Loucy (cell line): ENCODE measurements at regions not wholly inside any gene's neighbourhood (a gene's known extent, or its start where the extent isn't known, plus 50 kb on each side); places are given as distances from the start of the nearest gene placed in this dataset.

Experiments
- EZH2phosphoT487 ChIP-seq: fragments of 200-600 bp; IDR thresholded peaks from 2 replicates; pipeline ENCODE4 v1.6.1; 2018; ENCODE audit warnings: antibody characterized with exemption, mild to moderate bottlenecking, moderate library complexity, borderline replicate concordance
- TF ChIP-seq, protein P1 (sequence below): fragments of 200-600 bp; sonication (generic); conservative IDR thresholded peaks from 2 replicates; pipeline ENCODE4 v1.5.1; 2014; ENCODE audit warnings: mild to moderate bottlenecking, antibody characterized with exemption, low read length

DNA sequence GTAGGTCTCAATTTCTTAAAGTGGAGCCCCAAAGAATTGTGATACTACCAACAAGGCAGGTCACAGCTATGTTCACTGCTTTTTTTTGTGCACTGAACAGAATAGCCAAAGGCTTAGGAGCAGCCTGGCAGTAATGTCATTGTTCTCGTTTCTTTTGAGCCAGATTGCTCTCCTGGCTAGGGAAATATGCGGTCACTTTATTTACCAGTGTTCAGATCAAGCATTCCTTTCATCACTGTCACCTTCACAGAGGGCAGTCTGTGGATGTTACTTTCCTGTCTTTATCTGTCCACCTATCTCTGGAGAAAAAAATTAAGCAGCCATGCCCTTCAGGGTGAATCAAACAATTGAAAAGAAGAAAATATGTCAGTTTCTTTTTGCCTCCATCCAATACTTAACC, 159.6 kb downstream of the BTG1 start:
- TF ChIP-seq, protein P1, sequence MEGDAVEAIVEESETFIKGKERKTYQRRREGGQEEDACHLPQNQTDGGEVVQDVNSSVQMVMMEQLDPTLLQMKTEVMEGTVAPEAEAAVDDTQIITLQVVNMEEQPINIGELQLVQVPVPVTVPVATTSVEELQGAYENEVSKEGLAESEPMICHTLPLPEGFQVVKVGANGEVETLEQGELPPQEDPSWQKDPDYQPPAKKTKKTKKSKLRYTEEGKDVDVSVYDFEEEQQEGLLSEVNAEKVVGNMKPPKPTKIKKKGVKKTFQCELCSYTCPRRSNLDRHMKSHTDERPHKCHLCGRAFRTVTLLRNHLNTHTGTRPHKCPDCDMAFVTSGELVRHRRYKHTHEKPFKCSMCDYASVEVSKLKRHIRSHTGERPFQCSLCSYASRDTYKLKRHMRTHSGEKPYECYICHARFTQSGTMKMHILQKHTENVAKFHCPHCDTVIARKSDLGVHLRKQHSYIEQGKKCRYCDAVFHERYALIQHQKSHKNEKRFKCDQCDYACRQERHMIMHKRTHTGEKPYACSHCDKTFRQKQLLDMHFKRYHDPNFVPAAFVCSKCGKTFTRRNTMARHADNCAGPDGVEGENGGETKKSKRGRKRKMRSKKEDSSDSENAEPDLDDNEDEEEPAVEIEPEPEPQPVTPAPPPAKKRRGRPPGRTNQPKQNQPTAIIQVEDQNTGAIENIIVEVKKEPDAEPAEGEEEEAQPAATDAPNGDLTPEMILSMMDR, result no peak
- TF ChIP-seq EZH2phosphoT487, result no peak
